Stimulated activated effector memory CD8-positive, alpha-beta T cell treated with anti-CD3 and anti-CD28 coated beads, Interleukin-12 subunit alpha, Interleukin-12 subunit beta, amount 100 ng/mL, for 72 hours (primary cell): ENCODE measurements at regions not wholly inside any gene's neighbourhood (a gene's known extent, or its start where the extent isn't known, plus 50 kb on each side); places are given as distances from the start of the nearest gene placed in this dataset.
A peak's percentile ranks its signal among the peaks of the same experiment; 100 is the strongest.
"Not testable (repeated sequence)": the region's sequence is repeated elsewhere in the genome, so short reads cannot be mapped to it uniquely, and the experiment has no call there.

Experiments
- ATAC-seq: fragments of 150-1000 bp; cut with Tn5 transposase; 2 replicates; pipeline ENCODE4 v1.10.0; 2021
- DNase-seq, 2 donors: peaks; one replicate each; pipeline ENCODE4 v3.0.0; 2021 to 2022; ENCODE audit warnings: low spot score in 2 of 2
- H3K27ac Mint-ChIP-seq: one replicate; pipeline ENCODE4 v1.8.0; 2022; ENCODE audit warnings: mild to moderate bottlenecking, mixed read lengths
- H3K36me3 Mint-ChIP-seq: one replicate; pipeline ENCODE4 v1.8.0; 2022; ENCODE audit warnings: mild to moderate bottlenecking, mixed read lengths
- H3K4me1 Mint-ChIP-seq: one replicate; pipeline ENCODE4 v1.8.0; 2022; ENCODE audit warnings: mixed read lengths
- H3K4me3 Mint-ChIP-seq: one replicate; pipeline ENCODE4 v1.8.0; 2022; ENCODE audit warnings: mild to moderate bottlenecking, mixed read lengths
- H3K9me3 Mint-ChIP-seq: one replicate; pipeline ENCODE4 v1.8.0; 2022; ENCODE audit warnings: mixed read lengths

- no peaks in the 10 kb centered on the region for H3K9me3 Mint-ChIP-seq
- H3K36me3 Mint-ChIP-seq = no peaks in the 10 kb centered on the region
- H3K27ac Mint-ChIP-seq = no peak overlapping the region
- DNase-seq = no peak
- ATAC-seq = no peak
- H3K4me1 Mint-ChIP-seq = no peaks in the 10 kb centered on the region
- H3K4me3 Mint-ChIP-seq = no peak overlapping the region
These were observed 150.9 kb upstream of the POU3F1 start for GRCh38 chr1:38197312-38198061.

- DNase-seq (no peak), ATAC-seq (no peak)
- H3K4me3 Mint-ChIP-seq = no peak overlapping the region
- no peak overlapping the region for H3K27ac Mint-ChIP-seq
- H3K9me3 Mint-ChIP-seq = no peaks in the 10 kb centered on the region
- H3K4me1 Mint-ChIP-seq = no peaks in the 10 kb centered on the region
- H3K36me3 Mint-ChIP-seq = no peaks in the 10 kb centered on the region
These were observed 147.9 kb upstream of the POU3F1 start for GRCh38 chr1:38194472-38194871.

GRCh38 chr1:38193040-38193439 is 146.4 kb upstream of the POU3F1 start:
- H3K27ac Mint-ChIP-seq = no peak overlapping the region
- no peak overlapping the region for H3K4me3 Mint-ChIP-seq
- no peaks in the 10 kb centered on the region for H3K4me1 Mint-ChIP-seq
- DNase-seq = no peak
- no peaks in the 10 kb centered on the region for H3K9me3 Mint-ChIP-seq
- H3K36me3 Mint-ChIP-seq = no peaks in the 10 kb centered on the region
- ATAC-seq = no peak

GRCh38 chr1:38191461-38191860 is 144.9 kb upstream of the POU3F1 start:
- Mint-ChIP-seq H3K9me3 (no peaks in the 10 kb centered on the region), H3K4me1 (no peaks in the 10 kb centered on the region), H3K36me3 (no peaks in the 10 kb centered on the region), H3K27ac (no peak overlapping the region), H3K4me3 (no peak overlapping the region)
- ATAC-seq = no peak
- no peak for DNase-seq

GRCh38 chr1:38190983-38191382 is 144.4 kb upstream of the POU3F1 start:
- no peak overlapping the region for H3K27ac Mint-ChIP-seq
- DNase-seq (no peak), ATAC-seq (no peak)
- H3K36me3 Mint-ChIP-seq = no peaks in the 10 kb centered on the region
- no peaks in the 10 kb centered on the region for H3K4me1 Mint-ChIP-seq
- no peak overlapping the region for H3K4me3 Mint-ChIP-seq
- H3K9me3 Mint-ChIP-seq = no peaks in the 10 kb centered on the region

GRCh38 chr1:38187552-38187951 is 141.0 kb upstream of the POU3F1 start:
- no peaks in the 10 kb centered on the region for H3K4me1 Mint-ChIP-seq
- no peak overlapping the region for H3K4me3 Mint-ChIP-seq
- DNase-seq = no peak
- no peaks in the 10 kb centered on the region for H3K9me3 Mint-ChIP-seq
- no peaks in the 10 kb centered on the region for H3K36me3 Mint-ChIP-seq
- H3K27ac Mint-ChIP-seq = no peak overlapping the region
- ATAC-seq = no peak

GRCh38 chr1:38186566-38186965 is 140.0 kb upstream of the POU3F1 start:
- Mint-ChIP-seq H3K9me3 (no peaks in the 10 kb centered on the region), H3K4me3 (no peak overlapping the region), H3K4me1 (no peaks in the 10 kb centered on the region), H3K36me3 (no peaks in the 10 kb centered on the region), H3K27ac (no peak overlapping the region)
- no peak for ATAC-seq
- DNase-seq = no peak

GRCh38 chr1:38185913-38186312 is 139.3 kb upstream of the POU3F1 start:
- no peak for ATAC-seq
- no peak for DNase-seq
- no peaks in the 10 kb centered on the region for H3K36me3 Mint-ChIP-seq
- no peaks in the 10 kb centered on the region for H3K9me3 Mint-ChIP-seq
- no peaks in the 10 kb centered on the region for H3K4me1 Mint-ChIP-seq
- no peak overlapping the region for H3K27ac Mint-ChIP-seq
- H3K4me3 Mint-ChIP-seq = no peak overlapping the region

GRCh38 chr1:38183747-38184146 is 137.2 kb upstream of the POU3F1 start:
- H3K27ac Mint-ChIP-seq = no peak overlapping the region
- no peaks in the 10 kb centered on the region for H3K4me1 Mint-ChIP-seq
- no peaks in the 10 kb centered on the region for H3K9me3 Mint-ChIP-seq

GRCh38 chr1:38183096-38183495 is 136.5 kb upstream of the POU3F1 start:
- no peaks in the 10 kb centered on the region for H3K4me1 Mint-ChIP-seq
- ATAC-seq (no peak), DNase-seq (no peak)
- H3K36me3 Mint-ChIP-seq = no peaks in the 10 kb centered on the region
- H3K9me3 Mint-ChIP-seq = no peaks in the 10 kb centered on the region
- H3K4me3 Mint-ChIP-seq = no peak overlapping the region
- H3K27ac Mint-ChIP-seq = no peak overlapping the region

More at GRCh38 chr1:38183747-38184146, 137.2 kb upstream of the POU3F1 start:
- H3K36me3 Mint-ChIP-seq = no peaks in the 10 kb centered on the region
- DNase-seq = no peak
- no peak overlapping the region for H3K4me3 Mint-ChIP-seq
- ATAC-seq = no peak

- not testable (repeated sequence) for H3K4me1 Mint-ChIP-seq, ATAC-seq, DNase-seq, H3K4me3 Mint-ChIP-seq, H3K9me3 Mint-ChIP-seq, H3K27ac Mint-ChIP-seq, H3K36me3 Mint-ChIP-seq
These were observed 133.8 kb upstream of the POU3F1 start for GRCh38 chr1:38180388-38180787.

- Mint-ChIP-seq H3K4me1 (no peaks in the 10 kb centered on the region), H3K4me3 (no peak overlapping the region), H3K36me3 (no peaks in the 10 kb centered on the region), H3K27ac (no peak overlapping the region), H3K9me3 (no peaks in the 10 kb centered on the region)
- ATAC-seq (no peak), DNase-seq (no peak)
These were observed 132.9 kb upstream of the POU3F1 start for GRCh38 chr1:38179483-38179882.

GRCh38 chr1:38178216-38178615 is 131.6 kb upstream of the POU3F1 start:
- H3K36me3 Mint-ChIP-seq = no peaks in the 10 kb centered on the region
- no peak overlapping the region for H3K27ac Mint-ChIP-seq
- DNase-seq = no peak
- no peaks in the 10 kb centered on the region for H3K4me1 Mint-ChIP-seq
- no peak overlapping the region for H3K4me3 Mint-ChIP-seq
- no peaks in the 10 kb centered on the region for H3K9me3 Mint-ChIP-seq
- no peak for ATAC-seq

- Mint-ChIP-seq H3K27ac (no peak overlapping the region), H3K9me3 (no peaks in the 10 kb centered on the region), H3K4me1 (no peaks in the 10 kb centered on the region), H3K36me3 (no peaks in the 10 kb centered on the region), H3K4me3 (no peak overlapping the region)
- ATAC-seq = no peak
- no peak for DNase-seq
These were observed 128.5 kb upstream of the POU3F1 start for GRCh38 chr1:38175121-38175520.

- DNase-seq (no peak), ATAC-seq (no peak)
- no peaks in the 10 kb centered on the region for H3K4me1 Mint-ChIP-seq
- H3K27ac Mint-ChIP-seq = no peak overlapping the region
- no peaks in the 10 kb centered on the region for H3K9me3 Mint-ChIP-seq
- no peak overlapping the region for H3K4me3 Mint-ChIP-seq
- no peaks in the 10 kb centered on the region for H3K36me3 Mint-ChIP-seq
These were observed 127.3 kb upstream of the POU3F1 start for GRCh38 chr1:38173848-38174247.

- Mint-ChIP-seq H3K9me3 (no peaks in the 10 kb centered on the region), H3K4me1 (no peaks in the 10 kb centered on the region), H3K27ac (no peak overlapping the region), H3K4me3 (no peak overlapping the region), H3K36me3 (no peaks in the 10 kb centered on the region)
- DNase-seq = no peak
- ATAC-seq = peak; percentile 41
These were observed 126.7 kb upstream of the POU3F1 start for GRCh38 chr1:38173157-38173831.
